Caco-2 (cell line): ENCODE measurements at regions not wholly inside any gene's neighbourhood (a gene's known extent, or its start where the extent isn't known, plus 50 kb on each side); places are given as distances from the start of the nearest gene placed in this dataset.

ENCODE experiments used
- BruUV-seq: library from RNA; stranded (reverse); fragments of 400-500 nt; replicated peaks from 2 replicates; lab custom pipeline; 2021; lab: Mats Ljungman, UMichigan
- CTCF ChIA-PET: fragments of 300-600 bp; sonication (Branson Sonifier 250); formaldehyde crosslinking; loops from one replicate; lab custom pipeline; 2022; ENCODE audit warnings: antibody characterized with exemption; lab: Charles Lee
- POLR2A ChIA-PET: fragments of 300-600 bp; sonication (Branson Sonifier 250); formaldehyde crosslinking; loops from one replicate; lab custom pipeline; 2022; ENCODE audit warnings: antibody characterized with exemption; lab: Charles Lee
- DNase-seq, 2 experiments: peaks; one replicate each; pipeline versions ENCODE4 v3.0.0 to v3.0.0-alpha.2; 2020 to 2022
- H3K27me3 ChIP-seq: replicated peaks from 2 replicates; pipeline ENCODE4 v1.6.0; 2011; ENCODE audit warnings: low read length; ENCODE audit not compliant: control insufficient read depth, insufficient read depth
- H3K36me3 ChIP-seq: 2 replicates; pipeline ENCODE4 v1.5.1; 2011; ENCODE audit warnings: low read length; ENCODE audit not compliant: control insufficient read depth, insufficient read depth
- H3K4me1 ChIP-seq: fragments of 250-450 bp; sonication (Bioruptor Pico); 2 replicates; pipeline ENCODE4 v1.5.1; 2020; ENCODE audit warnings: mild to moderate bottlenecking
- H3K4me3 ChIP-seq: 2 replicates; pipeline ENCODE4 v1.5.1; 2011; ENCODE audit warnings: low read depth, mild to moderate bottlenecking, control low read depth, low read length
- H3K9me3 ChIP-seq: fragments of 250-450 bp; sonication (Bioruptor Pico); 2 replicates; pipeline ENCODE4 v1.5.1; 2020; ENCODE audit warnings: mild to moderate bottlenecking, moderate library complexity
- H3K27ac Mint-ChIP-seq: one replicate; pipeline ENCODE4 v1.8.0; 2022; ENCODE audit warnings: mixed read lengths; ENCODE audit not compliant: unreplicated experiment
- H3K27me3 Mint-ChIP-seq: one replicate; pipeline ENCODE4 v1.8.0; 2022; ENCODE audit warnings: mixed read lengths; ENCODE audit not compliant: insufficient read depth, unreplicated experiment
- H3K36me3 Mint-ChIP-seq: one replicate; pipeline ENCODE4 v1.8.0; 2022; ENCODE audit warnings: mild to moderate bottlenecking, mixed read lengths; ENCODE audit not compliant: insufficient read depth, unreplicated experiment
- H3K4me1 Mint-ChIP-seq: one replicate; pipeline ENCODE4 v1.8.0; 2022; ENCODE audit warnings: low read depth, mixed read lengths; ENCODE audit not compliant: unreplicated experiment
- H3K4me3 Mint-ChIP-seq: one replicate; pipeline ENCODE4 v1.8.0; 2022; ENCODE audit warnings: mild to moderate bottlenecking, moderate library complexity, mixed read lengths; ENCODE audit not compliant: unreplicated experiment
- H3K9me3 Mint-ChIP-seq: one replicate; pipeline ENCODE4 v1.8.0; 2022; ENCODE audit warnings: mixed read lengths; ENCODE audit not compliant: unreplicated experiment
- CTCF ChIP-seq, 2 experiments: fragments of 200-600 bp in 1 of 2; IDR thresholded peaks; 1 replicate in 1 of 2; 2 replicates in 1 of 2; pipeline versions ENCODE4 v1.5.1 to v1.8.0; 2011 to 2022; ENCODE audit warnings: antibody characterized with exemption in 1 of 2, control low read depth in 1 of 2, inconsistent platforms in 1 of 2, low read depth in 1 of 2, low read length in 1 of 2, mild to moderate bottlenecking in 1 of 2, moderate library complexity in 1 of 2; ENCODE audit not compliant: insufficient read depth in 1 of 2, severe bottlenecking in 1 of 2, unreplicated experiment in 1 of 2
- intact Hi-C: fragments of 100-400 bp; cut with micrococcal nuclease; formaldehyde crosslinking; loops from one replicate; pipeline ENCODE4 v1.10.0; 2022; ENCODE audit not compliant: unreplicated experiment

DNA sequence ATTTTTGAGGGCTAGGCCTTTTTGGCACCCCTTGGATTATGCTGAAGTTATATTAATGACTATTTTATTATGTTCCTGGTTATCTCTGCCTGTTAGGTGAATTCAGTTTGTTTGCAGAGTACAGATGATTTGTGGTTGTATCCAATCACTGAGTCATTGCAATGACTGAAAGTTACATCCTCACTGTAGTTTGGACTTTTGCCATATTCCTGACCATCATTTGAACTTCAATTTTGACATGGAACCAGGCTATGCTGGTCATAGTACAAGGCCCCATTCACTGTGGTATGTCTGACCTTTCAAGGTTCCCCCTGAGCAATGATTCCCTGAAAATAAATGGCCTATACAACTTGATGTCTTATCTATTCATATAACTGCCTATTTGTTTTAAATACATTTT lies 621.0 kb downstream of the CCER1 start:
- no peak overlapping the region for H3K4me3 Mint-ChIP-seq
- intact Hi-C loops: no loop called here
- Histone ChIP-seq H3K4me3 (no peak overlapping the region), H3K27me3 (no peaks in the 10 kb centered on the region), H3K36me3 (no peaks in the 10 kb centered on the region), H3K9me3 (no peaks in the 10 kb centered on the region), H3K4me1 (no peaks in the 10 kb centered on the region)
- no peak for DNase-seq
- CTCF ChIA-PET: no interaction called here
- no peaks in the 10 kb centered on the region for H3K9me3 Mint-ChIP-seq
- H3K36me3 Mint-ChIP-seq: no peaks in the 10 kb centered on the region
- no peak for TF ChIP-seq CTCF (IDR thresholded peaks at IDR 0.05; ENCODE audit: insufficient read depth in 1 of 2, low read depth in 1 of 2, low read length in 1 of 2, severe bottlenecking in 1 of 2, unreplicated experiment in 1 of 2)
- no peak overlapping the region for H3K27ac Mint-ChIP-seq
- BruUV-seq: no TSS peak
- peaks cover 3% of the 10 kb centered on the region for H3K27me3 Mint-ChIP-seq
- POLR2A ChIA-PET: no interaction called here
- H3K4me1 Mint-ChIP-seq: no peaks in the 10 kb centered on the region

- intact Hi-C loops: no loop called here
- Histone ChIP-seq H3K27me3 (no peaks in the 10 kb centered on the region), H3K36me3 (no peaks in the 10 kb centered on the region), H3K9me3 (no peaks in the 10 kb centered on the region), H3K4me1 (no peaks in the 10 kb centered on the region), H3K4me3 (no peak overlapping the region)
- no peaks in the 10 kb centered on the region for H3K9me3 Mint-ChIP-seq
- ChIA-PET POLR2A (no interaction called here), CTCF (no interaction called here)
- no peak for TF ChIP-seq CTCF (IDR thresholded peaks at IDR 0.05; ENCODE audit: insufficient read depth in 1 of 2, low read depth in 1 of 2, low read length in 1 of 2, severe bottlenecking in 1 of 2, unreplicated experiment in 1 of 2)
- H3K4me3 Mint-ChIP-seq: no peak overlapping the region
- H3K36me3 Mint-ChIP-seq: no peaks in the 10 kb centered on the region
- DNase-seq: no peak
- BruUV-seq: no TSS peak
- no peak overlapping the region for H3K27ac Mint-ChIP-seq
- peaks cover 3% of the 10 kb centered on the region for H3K27me3 Mint-ChIP-seq
- no peaks in the 10 kb centered on the region for H3K4me1 Mint-ChIP-seq
These were observed 621.6 kb downstream of the CCER1 start for GRCh38 chr12:90333424-90333823.

GRCh38 chr12:90331821-90332220 lies 623.2 kb downstream of the CCER1 start:
- no peak overlapping the region for H3K4me3 ChIP-seq
- no peaks in the 10 kb centered on the region for H3K4me1 ChIP-seq
- no peaks in the 10 kb centered on the region for H3K27me3 ChIP-seq
- Mint-ChIP-seq H3K9me3 (no peaks in the 10 kb centered on the region), H3K27ac (no peak overlapping the region), H3K4me1 (no peaks in the 10 kb centered on the region), H3K27me3 (peaks cover 6% of the 10 kb centered on the region), H3K4me3 (no peak overlapping the region), H3K36me3 (no peaks in the 10 kb centered on the region)
- no peaks in the 10 kb centered on the region for H3K9me3 ChIP-seq
- no peaks in the 10 kb centered on the region for H3K36me3 ChIP-seq
- TF ChIP-seq CTCF (IDR thresholded peaks at IDR 0.05; ENCODE audit: insufficient read depth in 1 of 2, low read depth in 1 of 2, low read length in 1 of 2, severe bottlenecking in 1 of 2, unreplicated experiment in 1 of 2): no peak
- ChIA-PET POLR2A (no interaction called here), CTCF (no interaction called here)
- intact Hi-C loops: no loop called here
- BruUV-seq: no TSS peak
- no peak for DNase-seq
